ENCODE measurements at regions not wholly inside any gene's neighbourhood (a gene's known extent, or its start where the extent isn't known, plus 50 kb on each side); places are given as distances from the start of the nearest gene placed in this dataset.

GRCh38 chr7:47648275-47648925, 66.5 kb upstream of the TNS3 start:
- TF ChIP-seq CTCF (IDR thresholded peaks at IDR 0.05; ENCODE audit: insufficient read depth, low read length) (no peak), POLR2AphosphoS5 (IDR thresholded peaks at IDR 0.05; ENCODE audit: low read depth) (no peak), GABPA (IDR thresholded peaks at IDR 0.05; ENCODE audit: low read depth) (no peak)
- TF ChIP-seq, protein P1, sequence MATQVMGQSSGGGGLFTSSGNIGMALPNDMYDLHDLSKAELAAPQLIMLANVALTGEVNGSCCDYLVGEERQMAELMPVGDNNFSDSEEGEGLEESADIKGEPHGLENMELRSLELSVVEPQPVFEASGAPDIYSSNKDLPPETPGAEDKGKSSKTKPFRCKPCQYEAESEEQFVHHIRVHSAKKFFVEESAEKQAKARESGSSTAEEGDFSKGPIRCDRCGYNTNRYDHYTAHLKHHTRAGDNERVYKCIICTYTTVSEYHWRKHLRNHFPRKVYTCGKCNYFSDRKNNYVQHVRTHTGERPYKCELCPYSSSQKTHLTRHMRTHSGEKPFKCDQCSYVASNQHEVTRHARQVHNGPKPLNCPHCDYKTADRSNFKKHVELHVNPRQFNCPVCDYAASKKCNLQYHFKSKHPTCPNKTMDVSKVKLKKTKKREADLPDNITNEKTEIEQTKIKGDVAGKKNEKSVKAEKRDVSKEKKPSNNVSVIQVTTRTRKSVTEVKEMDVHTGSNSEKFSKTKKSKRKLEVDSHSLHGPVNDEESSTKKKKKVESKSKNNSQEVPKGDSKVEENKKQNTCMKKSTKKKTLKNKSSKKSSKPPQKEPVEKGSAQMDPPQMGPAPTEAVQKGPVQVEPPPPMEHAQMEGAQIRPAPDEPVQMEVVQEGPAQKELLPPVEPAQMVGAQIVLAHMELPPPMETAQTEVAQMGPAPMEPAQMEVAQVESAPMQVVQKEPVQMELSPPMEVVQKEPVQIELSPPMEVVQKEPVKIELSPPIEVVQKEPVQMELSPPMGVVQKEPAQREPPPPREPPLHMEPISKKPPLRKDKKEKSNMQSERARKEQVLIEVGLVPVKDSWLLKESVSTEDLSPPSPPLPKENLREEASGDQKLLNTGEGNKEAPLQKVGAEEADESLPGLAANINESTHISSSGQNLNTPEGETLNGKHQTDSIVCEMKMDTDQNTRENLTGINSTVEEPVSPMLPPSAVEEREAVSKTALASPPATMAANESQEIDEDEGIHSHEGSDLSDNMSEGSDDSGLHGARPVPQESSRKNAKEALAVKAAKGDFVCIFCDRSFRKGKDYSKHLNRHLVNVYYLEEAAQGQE (IDR thresholded peaks at IDR 0.05; ENCODE audit: insufficient replicate concordance, low read depth), result no peak

All from HL-60 (cell line).